HepG2 (cell line): ENCODE measurements at regions not wholly inside any gene's neighbourhood (a gene's known extent, or its start where the extent isn't known, plus 50 kb on each side); places are given as distances from the start of the nearest gene placed in this dataset.

ENCODE experiments used
- ATAC-seq: fragments of 200-7000 bp; cut with Tn5 transposase; 3 replicates; pipeline ENCODE4 v1.9.1; 2020; ENCODE audit warnings: mild to moderate bottlenecking, moderate library complexity
- BruUV-seq: library from RNA; stranded (reverse); fragments of 400-500 nt; replicated peaks from 2 replicates; lab custom pipeline; 2021; lab: Mats Ljungman, UMichigan
- CTCF ChIA-PET: fragments of 300-600 bp; formaldehyde crosslinking; extraction: SDS; loops from one replicate; lab custom pipeline; 2021; ENCODE audit warnings: low total read pairs, inconsistent platforms, low intra/inter-chr PET ratio; lab: Yijun Ruan, JAX
- POLR2A ChIA-PET: fragments of 350-600 bp; sonication (Branson Sonifier 250); formaldehyde crosslinking; loops from one replicate; lab custom pipeline; 2020; ENCODE audit warnings: antibody characterized with exemption, inconsistent platforms; lab: Yijun Ruan, JAX
- DNase-seq: peaks from one replicate; pipeline ENCODE4 v3.0.0-alpha.2; 2015; ENCODE audit warnings: low spot score
- FAIRE-seq: peaks from 3 replicates; lab custom pipeline; 2011; peaks lifted over from hg19 to GRCh38; lab: Jason Lieb, UNC
- H2AFZ ChIP-seq: one replicate; pipeline ENCODE4 v1.6.1; 2011; ENCODE audit warnings: low read length, inconsistent platforms
- H3K27ac ChIP-seq: fragments of 300-600 bp; 3 replicates; pipeline ENCODE4 v1.8.0; 2011; ENCODE audit warnings: mixed run types, mild to moderate bottlenecking, mixed read lengths, low read length, inconsistent platforms; ENCODE audit not compliant: insufficient read depth; ENCODE audit errors: extremely low read length
- H3K27me3 ChIP-seq, 2 experiments: fragments of 200-600 bp in 1 of 2; 2 replicates in 1 of 2; 3 replicates in 1 of 2; pipeline versions ENCODE4 v1.6.0 to v1.8.0; 2011; ENCODE audit warnings: low read length in 2 of 2, mild to moderate bottlenecking in 2 of 2, moderate library complexity in 2 of 2, inconsistent platforms in 1 of 2; ENCODE audit not compliant: insufficient read depth in 2 of 2, control insufficient read depth in 1 of 2
- H3K36me3 ChIP-seq, 2 experiments: fragments of 200-600 bp in 1 of 2; replicated peaks in 1 of 2; 2 replicates in 1 of 2; 3 replicates in 1 of 2; pipeline versions ENCODE4 v1.5.1 to v1.8.0; 2011; ENCODE audit warnings: low read length in 2 of 2, inconsistent platforms in 1 of 2; ENCODE audit not compliant: insufficient read depth in 2 of 2, control insufficient read depth in 1 of 2
- H3K4me1 ChIP-seq: 2 replicates; pipeline ENCODE4 v1.5.1; 2012; ENCODE audit warnings: low read length, inconsistent platforms; ENCODE audit not compliant: insufficient read depth
- H3K4me2 ChIP-seq: 2 replicates; pipeline ENCODE4 v1.6.0; 2011; ENCODE audit warnings: low read depth, low read length, inconsistent platforms
- H3K4me3 ChIP-seq, 3 experiments: fragments of 200-600 bp in 1 of 3; sonication (generic), shearing (Covaris generic) in 1 of 3; replicated peaks in 1 of 3; 2 replicates each; pipeline ENCODE4 v1.5.1; 2011 to 2016; ENCODE audit warnings: low read length in 3 of 3, inconsistent platforms in 2 of 3, low read depth in 2 of 3, mild to moderate bottlenecking in 2 of 3, control low read depth in 1 of 3, mixed read lengths in 1 of 3; ENCODE audit not compliant: insufficient read depth in 1 of 3
- H3K79me2 ChIP-seq: one replicate; pipeline ENCODE4 v1.6.1; 2011; ENCODE audit warnings: low read length, inconsistent platforms; ENCODE audit not compliant: insufficient read depth
- H3K9ac ChIP-seq: 2 replicates; pipeline ENCODE4 v1.6.0; 2011; ENCODE audit warnings: mild to moderate bottlenecking, low read depth, low read length, inconsistent platforms; ENCODE audit not compliant: insufficient read depth
- H3K9me3 ChIP-seq: 2 replicates; pipeline ENCODE4 v1.5.1; 2012; ENCODE audit warnings: mild to moderate bottlenecking, low read length
- H4K20me1 ChIP-seq: 2 replicates; pipeline ENCODE4 v1.6.0; 2011; ENCODE audit warnings: inconsistent platforms, mild to moderate bottlenecking, low read length, moderate library complexity; ENCODE audit not compliant: insufficient read depth
- ARID3A ChIP-seq: IDR thresholded peaks from 2 replicates; pipeline ENCODE4 v1.6.1; 2012; ENCODE audit warnings: low read depth, low read length, improper control_type of control experiment
- EEA1 ChIP-seq: sonication (generic); formaldehyde crosslinking; IDR thresholded peaks from 2 replicates; pipeline ENCODE4 v1.5.1; 2020; ENCODE audit warnings: mild to moderate bottlenecking, missing genetic modification reagents, borderline replicate concordance
- HHEX ChIP-seq: IDR thresholded peaks from 2 replicates; pipeline ENCODE4 v1.6.1; 2016; ENCODE audit warnings: control low read depth
- HMGXB4 ChIP-seq, 2 experiments: sonication (generic) in 1 of 2; formaldehyde crosslinking in 1 of 2; IDR thresholded peaks; 2 replicates each; pipeline versions ENCODE4 v1.4.0 to v1.6.1; 2018 to 2020; ENCODE audit warnings: missing genetic modification reagents in 2 of 2, borderline replicate concordance in 1 of 2, low read depth in 1 of 2, mild to moderate bottlenecking in 1 of 2, missing biosample characterization in 1 of 2
- HOXD1 ChIP-seq: sonication (generic); formaldehyde crosslinking; IDR thresholded peaks from 2 replicates; pipeline ENCODE4 v1.5.0; 2020; ENCODE audit warnings: missing genetic modification reagents
- MTF1 ChIP-seq: sonication (generic); formaldehyde crosslinking; IDR thresholded peaks from 2 replicates; pipeline ENCODE4 v1.5.0; 2020; ENCODE audit warnings: missing genetic modification reagents
- RXRA ChIP-seq: sonication (generic); formaldehyde crosslinking; IDR thresholded peaks from 2 replicates; pipeline ENCODE4 v1.5.1; 2020; ENCODE audit warnings: missing genetic modification reagents
- TP53 ChIP-seq: sonication (generic); formaldehyde crosslinking; conservative IDR thresholded peaks from 2 replicates; pipeline ENCODE4 v1.4.0; 2020; ENCODE audit warnings: missing genetic modification reagents
- ZC3H13 ChIP-seq: sonication (generic); formaldehyde crosslinking; IDR thresholded peaks from 2 replicates; pipeline ENCODE4 v1.8.1; 2023; ENCODE audit warnings: mild to moderate bottlenecking, missing genetic modification reagents, moderate library complexity
- ZHX1 ChIP-seq: sonication (generic); formaldehyde crosslinking; IDR thresholded peaks from 2 replicates; pipeline ENCODE4 v1.8.1; 2022; ENCODE audit warnings: low read depth, mild to moderate bottlenecking, missing genetic modification reagents
- ZIK1 ChIP-seq: sonication (generic); formaldehyde crosslinking; IDR thresholded peaks from 2 replicates; pipeline ENCODE4 v1.5.0; 2020; ENCODE audit warnings: mild to moderate bottlenecking, low read depth, missing genetic modification reagents, borderline replicate concordance
- ZNF816 ChIP-seq: sonication (generic); formaldehyde crosslinking; IDR thresholded peaks from 2 replicates; pipeline ENCODE4 v1.8.0; 2022; ENCODE audit warnings: missing genetic modification reagents, mild to moderate bottlenecking, borderline replicate concordance
- ZSCAN5A ChIP-seq: sonication (generic); formaldehyde crosslinking; IDR thresholded peaks from 2 replicates; pipeline ENCODE4 v1.8.0; 2022; ENCODE audit warnings: mild to moderate bottlenecking, missing genetic modification reagents, borderline replicate concordance
- WGBS: methylation state at CpG from one replicate; pipeline ENCODE4 v1.1.6; 2017; ENCODE audit warnings: low lambda C conversion rate; 5-methylcytosine and 5-hydroxymethylcytosine counted together
- in situ Hi-C: cut with HindIII; loops from 2 replicates; pipeline ENCODE4 v1.10.0; 2017; ENCODE audit warnings: low pct_unique_long_range_greater_than_20kb; ENCODE audit not compliant: extremely low pct_ligation_motif_present
- intact Hi-C: fragments of 100-400 bp; cut with micrococcal nuclease; formaldehyde crosslinking; loops from one replicate; pipeline ENCODE4 v1.10.0; 2022; ENCODE audit not compliant: unreplicated experiment
- TF ChIP-seq, protein P1 (sequence below): sonication (generic); formaldehyde crosslinking; IDR thresholded peaks from 2 replicates; pipeline ENCODE4 v1.4.0; 2020; ENCODE audit warnings: mild to moderate bottlenecking, missing genetic modification reagents
- TF ChIP-seq, protein P2 (sequence below): sonication (generic); formaldehyde crosslinking; IDR thresholded peaks from 2 replicates; pipeline ENCODE4 v1.8.1; 2023; ENCODE audit warnings: mild to moderate bottlenecking, missing genetic modification reagents

- TF ChIP-seq ZHX1 (CRISPR knock-in tag) (no peak), ZNF816 (CRISPR knock-in tag) (no peak), ZIK1 (CRISPR knock-in tag) (no peak), EEA1 (CRISPR knock-in tag) (no peak), ARID3A (no peak)
- TF ChIP-seq, protein P1, sequence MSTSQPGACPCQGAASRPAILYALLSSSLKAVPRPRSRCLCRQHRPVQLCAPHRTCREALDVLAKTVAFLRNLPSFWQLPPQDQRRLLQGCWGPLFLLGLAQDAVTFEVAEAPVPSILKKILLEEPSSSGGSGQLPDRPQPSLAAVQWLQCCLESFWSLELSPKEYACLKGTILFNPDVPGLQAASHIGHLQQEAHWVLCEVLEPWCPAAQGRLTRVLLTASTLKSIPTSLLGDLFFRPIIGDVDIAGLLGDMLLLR (CRISPR knock-in tag), result no peak
Measured at GRCh38 chr10:83963446-83963845, 175.9 kb upstream of the GHITM start (continued).

GRCh38 chr10:83965473-83965872 is 173.8 kb upstream of the GHITM start:
- 0% methylated on average over 2 of the region's 2 CpGs for WGBS

More at GRCh38 chr10:83965473-83965872, 173.8 kb upstream of the GHITM start:
- Histone ChIP-seq H3K27me3 (no peaks in the 10 kb centered on the region), H3K9me3 (no peaks in the 10 kb centered on the region), H4K20me1 (no peaks in the 10 kb centered on the region)
- TF ChIP-seq HOXD1, result no peak
- TF ChIP-seq TP53 (CRISPR knock-in tag), result no peak
- no peak for TF ChIP-seq HMGXB4 (CRISPR knock-in tag; IDR thresholded peaks at IDR 0.05; ENCODE audit: borderline replicate concordance in 1 of 2, low read depth in 1 of 2)
- TF ChIP-seq HHEX (CRISPR knock-in tag), result no peak
- no peak for TF ChIP-seq MTF1
- TF ChIP-seq, protein P2, sequence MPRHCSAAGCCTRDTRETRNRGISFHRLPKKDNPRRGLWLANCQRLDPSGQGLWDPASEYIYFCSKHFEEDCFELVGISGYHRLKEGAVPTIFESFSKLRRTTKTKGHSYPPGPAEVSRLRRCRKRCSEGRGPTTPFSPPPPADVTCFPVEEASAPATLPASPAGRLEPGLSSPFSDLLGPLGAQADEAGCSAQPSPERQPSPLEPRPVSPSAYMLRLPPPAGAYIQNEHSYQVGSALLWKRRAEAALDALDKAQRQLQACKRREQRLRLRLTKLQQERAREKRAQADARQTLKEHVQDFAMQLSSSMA (CRISPR knock-in tag), result no peak
- TF ChIP-seq RXRA (CRISPR knock-in tag), result no peak
- TF ChIP-seq ZC3H13 (CRISPR knock-in tag), result no peak
- TF ChIP-seq ZSCAN5A (CRISPR knock-in tag), result no peak
- TF ChIP-seq, all 625 proteins: peak for 0
- ChIA-PET CTCF (no interaction called here), POLR2A (no interaction called here)
- Histone ChIP-seq H3K79me2 (no peaks in the 10 kb centered on the region), H3K9ac (no peak overlapping the region), H3K4me2 (no peak overlapping the region), H2AFZ (no peak overlapping the region), H3K27ac (no peak overlapping the region), H3K4me3 (no peak overlapping the region), H3K36me3 (no peaks in the 10 kb centered on the region), H3K4me1 (no peaks in the 10 kb centered on the region)
- ATAC-seq (no peak), FAIRE-seq (no peak), DNase-seq (no peak)
- no TSS peak for BruUV-seq
- intact Hi-C loops (no loop called here), in situ Hi-C loops (no loop called here)
